ENCODE measurements at regions not wholly inside any gene's neighbourhood (a gene's known extent, or its start where the extent isn't known, plus 50 kb on each side); places are given as distances from the start of the nearest gene placed in this dataset.

DNA sequence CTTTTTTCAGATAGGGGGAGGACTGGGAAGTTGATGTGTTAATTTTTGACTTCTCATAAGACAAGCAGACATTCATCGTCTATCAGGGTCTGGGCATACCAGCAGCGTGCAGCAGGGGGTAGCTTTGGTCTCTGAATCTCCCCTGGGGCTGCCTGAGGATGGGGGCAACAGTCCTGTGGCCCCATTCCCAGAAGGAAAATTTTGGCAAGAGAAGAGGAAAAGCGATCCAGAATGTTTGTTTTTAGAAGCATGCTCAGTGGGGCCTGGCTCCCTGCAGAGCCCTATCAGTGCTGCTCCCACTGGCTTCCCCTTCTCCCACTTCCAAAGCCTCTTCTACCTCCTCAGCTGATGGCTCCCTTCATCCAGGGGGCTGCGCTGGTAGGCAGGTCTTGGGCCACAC lies 194.8 kb upstream of the IL12B start:
- Mint-ChIP-seq H3K9me3 (ENCODE audit: unreplicated experiment) (no peaks in the 10 kb centered on the region), H3K4me3 (ENCODE audit: unreplicated experiment) (no peak overlapping the region)

DNA sequence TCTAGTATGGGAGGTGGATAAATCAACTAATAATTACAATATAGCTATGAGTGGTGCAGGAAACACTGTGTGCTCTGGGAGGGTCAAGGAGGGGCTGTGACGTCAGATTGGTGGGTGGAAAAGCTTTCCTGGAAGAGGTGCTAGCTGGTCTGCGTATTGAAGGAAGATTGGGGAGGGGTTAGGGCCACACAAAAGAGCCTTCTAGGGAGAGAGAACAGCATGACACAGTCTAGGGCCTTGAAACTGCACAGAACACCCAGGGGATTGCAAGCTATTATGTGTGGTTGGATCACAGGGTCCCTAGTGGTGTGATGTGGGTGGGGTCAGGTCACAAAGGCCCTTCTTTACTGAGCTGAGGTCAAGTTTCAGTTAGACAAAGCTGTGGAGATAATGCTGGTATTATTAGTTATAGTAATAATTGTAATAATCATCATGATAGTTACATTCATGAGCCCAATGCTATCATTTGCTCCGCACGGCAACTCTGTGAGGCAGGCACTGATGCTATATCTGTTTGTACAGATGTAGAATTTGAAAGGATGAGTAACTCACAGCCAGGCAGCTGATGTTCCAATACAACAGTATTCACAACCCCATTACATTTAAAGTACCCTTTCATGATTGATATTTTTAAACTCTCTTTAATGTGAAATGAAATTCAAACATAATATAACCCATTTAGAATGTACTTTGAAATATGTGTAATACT lies 197.4 kb upstream of the IL12B start:
- Mint-ChIP-seq H3K36me3 (ENCODE audit: low read depth, unreplicated experiment) (no peaks in the 10 kb centered on the region), H3K4me1 (ENCODE audit: unreplicated experiment) (no peaks in the 10 kb centered on the region), H3K9me3 (ENCODE audit: unreplicated experiment) (no peaks in the 10 kb centered on the region), H3K27me3 (ENCODE audit: unreplicated experiment) (no peaks in the 10 kb centered on the region), H3K27ac (ENCODE audit: unreplicated experiment) (no peak overlapping the region), H3K4me3 (ENCODE audit: unreplicated experiment) (no peak overlapping the region)
- TF ChIP-seq, protein P1, sequence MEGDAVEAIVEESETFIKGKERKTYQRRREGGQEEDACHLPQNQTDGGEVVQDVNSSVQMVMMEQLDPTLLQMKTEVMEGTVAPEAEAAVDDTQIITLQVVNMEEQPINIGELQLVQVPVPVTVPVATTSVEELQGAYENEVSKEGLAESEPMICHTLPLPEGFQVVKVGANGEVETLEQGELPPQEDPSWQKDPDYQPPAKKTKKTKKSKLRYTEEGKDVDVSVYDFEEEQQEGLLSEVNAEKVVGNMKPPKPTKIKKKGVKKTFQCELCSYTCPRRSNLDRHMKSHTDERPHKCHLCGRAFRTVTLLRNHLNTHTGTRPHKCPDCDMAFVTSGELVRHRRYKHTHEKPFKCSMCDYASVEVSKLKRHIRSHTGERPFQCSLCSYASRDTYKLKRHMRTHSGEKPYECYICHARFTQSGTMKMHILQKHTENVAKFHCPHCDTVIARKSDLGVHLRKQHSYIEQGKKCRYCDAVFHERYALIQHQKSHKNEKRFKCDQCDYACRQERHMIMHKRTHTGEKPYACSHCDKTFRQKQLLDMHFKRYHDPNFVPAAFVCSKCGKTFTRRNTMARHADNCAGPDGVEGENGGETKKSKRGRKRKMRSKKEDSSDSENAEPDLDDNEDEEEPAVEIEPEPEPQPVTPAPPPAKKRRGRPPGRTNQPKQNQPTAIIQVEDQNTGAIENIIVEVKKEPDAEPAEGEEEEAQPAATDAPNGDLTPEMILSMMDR (IDR thresholded peaks at IDR 0.05; ENCODE audit: unreplicated experiment): no peak
- DNase-seq (ENCODE audit: low spot score): no peak

More for the DNA sequence above, 194.8 kb upstream of the IL12B start:
- TF ChIP-seq, protein P1 (IDR thresholded peaks at IDR 0.05; ENCODE audit: unreplicated experiment): no peak
- Mint-ChIP-seq H3K36me3 (ENCODE audit: low read depth, unreplicated experiment) (no peaks in the 10 kb centered on the region), H3K27me3 (ENCODE audit: unreplicated experiment) (no peaks in the 10 kb centered on the region), H3K27ac (ENCODE audit: unreplicated experiment) (no peak overlapping the region), H3K4me1 (ENCODE audit: unreplicated experiment) (no peaks in the 10 kb centered on the region)
- no peak for DNase-seq (ENCODE audit: low spot score)

DNA sequence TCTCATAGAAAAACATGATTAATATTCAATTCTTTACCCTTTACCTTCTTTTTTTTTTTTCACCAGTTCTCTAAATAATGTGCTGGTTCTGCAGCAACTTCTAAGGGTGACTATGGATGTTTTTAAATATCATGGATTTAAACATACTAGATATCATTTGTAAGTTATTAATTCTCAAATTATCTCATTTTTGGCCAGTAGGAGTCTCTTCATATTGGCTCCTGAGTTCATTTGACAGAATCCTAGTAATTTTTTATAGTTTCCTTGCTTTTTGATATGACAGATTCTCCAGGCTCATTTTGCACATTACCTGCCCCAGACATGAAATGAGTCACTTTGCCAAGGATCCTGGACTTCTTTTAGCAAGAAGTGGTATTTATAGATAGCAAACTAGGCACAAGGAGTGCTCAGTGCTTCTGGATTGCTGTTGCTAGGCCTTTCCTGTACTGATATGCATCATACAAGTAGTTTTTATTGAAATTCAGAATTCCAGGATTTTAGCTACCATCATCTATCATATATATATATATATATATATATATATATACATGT lies 201.3 kb upstream of the IL12B start:
- H3K4me1 Mint-ChIP-seq (ENCODE audit: unreplicated experiment): no peaks in the 10 kb centered on the region
- DNase-seq (ENCODE audit: low spot score): no peak
- H3K27me3 Mint-ChIP-seq (ENCODE audit: unreplicated experiment): no peaks in the 10 kb centered on the region
- H3K36me3 Mint-ChIP-seq (ENCODE audit: low read depth, unreplicated experiment): no peaks in the 10 kb centered on the region
- TF ChIP-seq, protein P1 (IDR thresholded peaks at IDR 0.05; ENCODE audit: unreplicated experiment): no peak
- no peak overlapping the region for H3K4me3 Mint-ChIP-seq (ENCODE audit: unreplicated experiment)
- no peak overlapping the region for H3K27ac Mint-ChIP-seq (ENCODE audit: unreplicated experiment)
- no peaks in the 10 kb centered on the region for H3K9me3 Mint-ChIP-seq (ENCODE audit: unreplicated experiment)

DNA sequence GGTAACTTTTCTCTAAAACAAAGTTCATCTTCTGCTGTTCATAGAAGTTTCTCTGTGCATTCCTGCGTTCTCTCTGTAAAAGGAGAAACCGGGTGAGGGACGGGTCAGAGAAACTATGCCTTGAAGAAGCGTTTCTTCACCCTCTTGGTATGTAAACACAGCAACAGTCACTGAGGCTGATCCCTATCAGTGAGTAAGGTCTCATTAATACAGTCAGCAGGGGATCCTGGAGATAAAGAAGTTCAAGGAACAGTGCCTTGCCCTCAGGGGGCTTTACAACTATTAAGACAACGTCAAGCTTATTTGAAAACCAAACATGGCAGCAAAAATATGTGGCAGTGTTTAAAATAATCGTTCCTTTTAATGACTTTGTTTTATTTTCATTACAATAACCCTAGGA lies 202.9 kb upstream of the IL12B start:
- no peak for DNase-seq (ENCODE audit: low spot score)
- Mint-ChIP-seq H3K27me3 (ENCODE audit: unreplicated experiment) (no peaks in the 10 kb centered on the region), H3K27ac (ENCODE audit: unreplicated experiment) (no peak overlapping the region), H3K4me1 (ENCODE audit: unreplicated experiment) (no peaks in the 10 kb centered on the region), H3K9me3 (ENCODE audit: unreplicated experiment) (no peaks in the 10 kb centered on the region), H3K36me3 (ENCODE audit: low read depth, unreplicated experiment) (no peaks in the 10 kb centered on the region), H3K4me3 (ENCODE audit: unreplicated experiment) (no peak overlapping the region)
- TF ChIP-seq, protein P1 (IDR thresholded peaks at IDR 0.05; ENCODE audit: unreplicated experiment): no peak

DNA sequence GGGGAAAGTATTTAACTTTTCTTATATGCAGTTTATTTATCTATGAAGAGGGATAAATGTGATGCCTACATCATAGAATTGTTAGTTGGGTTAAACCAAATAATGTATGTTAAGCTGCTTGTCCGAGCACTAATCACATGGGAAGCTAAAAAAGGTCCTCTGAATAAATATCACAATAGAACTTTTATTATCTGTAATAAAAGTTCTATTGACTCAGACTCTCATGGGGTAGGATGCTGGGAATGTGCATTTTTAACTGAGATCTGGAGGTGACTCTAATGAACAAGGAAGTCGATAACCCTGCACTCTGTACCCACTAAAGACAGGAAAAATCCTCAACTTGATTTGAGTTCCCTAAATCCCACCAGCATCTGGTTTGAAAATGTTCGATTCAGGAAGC lies 205.9 kb upstream of the IL12B start:
- TF ChIP-seq, protein P1 (IDR thresholded peaks at IDR 0.05; ENCODE audit: unreplicated experiment): no peak
- no peaks in the 10 kb centered on the region for H3K4me1 Mint-ChIP-seq (ENCODE audit: unreplicated experiment)
- no peak overlapping the region for H3K27ac Mint-ChIP-seq (ENCODE audit: unreplicated experiment)
- H3K9me3 Mint-ChIP-seq (ENCODE audit: unreplicated experiment): no peaks in the 10 kb centered on the region
- H3K36me3 Mint-ChIP-seq (ENCODE audit: low read depth, unreplicated experiment): no peaks in the 10 kb centered on the region
- H3K4me3 Mint-ChIP-seq (ENCODE audit: unreplicated experiment): no peak overlapping the region
- no peaks in the 10 kb centered on the region for H3K27me3 Mint-ChIP-seq (ENCODE audit: unreplicated experiment)
- no peak for DNase-seq (ENCODE audit: low spot score)
